GM23338 (cell line): ENCODE measurements at regions not wholly inside any gene's neighbourhood (a gene's known extent, or its start where the extent isn't known, plus 50 kb on each side); places are given as distances from the start of the nearest gene placed in this dataset.

Experiments used
- ATAC-seq: fragments of 200-7000 bp; cut with Tn5 transposase; 3 replicates; pipeline ENCODE4 v1.9.1; 2020
- DNase-seq: peaks from one replicate; pipeline ENCODE4 v3.0.0-alpha.2; 2015; ENCODE audit warnings: low spot score
- H2AFZ ChIP-seq: fragments of 200-600 bp; sonication (generic); 2 replicates; pipeline ENCODE4 v1.8.0; 2016; ENCODE audit warnings: antibody characterized with exemption, mild to moderate bottlenecking, moderate library complexity
- H3F3A ChIP-seq: fragments of 200-600 bp; sonication (generic); replicated peaks from 2 replicates; pipeline ENCODE4 v1.8.0; 2017; ENCODE audit warnings: antibody characterized with exemption, mixed run types, low read depth
- H3K27ac ChIP-seq: fragments of 200-600 bp; sonication (generic); 2 replicates; pipeline ENCODE4 v1.6.1; 2016; ENCODE audit warnings: low read depth
- H3K27me3 ChIP-seq: fragments of 200-600 bp; sonication (generic); 2 replicates; pipeline ENCODE4 v1.8.0; 2016; ENCODE audit warnings: mild to moderate bottlenecking, mixed run types, moderate library complexity; ENCODE audit not compliant: insufficient read depth
- H3K36me3 ChIP-seq: fragments of 200-600 bp; sonication (generic); 2 replicates; pipeline ENCODE4 v1.8.0; 2016; ENCODE audit warnings: mild to moderate bottlenecking; ENCODE audit not compliant: insufficient read depth
- H3K4me1 ChIP-seq: fragments of 200-600 bp; sonication (generic); 2 replicates; pipeline ENCODE4 v1.8.0; 2016; ENCODE audit warnings: mild to moderate bottlenecking, moderate library complexity; ENCODE audit not compliant: insufficient read depth
- H3K4me2 ChIP-seq: fragments of 200-600 bp; sonication (generic); 2 replicates; pipeline ENCODE4 v1.7.1; 2017; ENCODE audit warnings: mixed run types
- H3K4me3 ChIP-seq: fragments of 200-600 bp; sonication (generic); 2 replicates; pipeline ENCODE4 v1.6.1; 2016; ENCODE audit warnings: mixed run types
- H3K79me2 ChIP-seq: fragments of 200-600 bp; sonication (generic); replicated peaks from 2 replicates; pipeline ENCODE4 v1.8.0; 2017; ENCODE audit warnings: mild to moderate bottlenecking; ENCODE audit not compliant: insufficient read depth
- H3K9me2 ChIP-seq: fragments of 200-600 bp; sonication (generic); 2 replicates; pipeline ENCODE4 v1.8.0; 2017; ENCODE audit not compliant: insufficient read depth
- H4K20me1 ChIP-seq: fragments of 200-600 bp; sonication (generic); replicated peaks from 2 replicates; pipeline ENCODE4 v1.8.0; 2017; ENCODE audit warnings: mild to moderate bottlenecking; ENCODE audit not compliant: insufficient read depth
- H3K27ac Mint-ChIP-seq: 2 replicates; pipeline ENCODE4 v1.8.0; 2020; ENCODE audit warnings: inconsistent platforms, mild to moderate bottlenecking, moderate library complexity, mixed read lengths
- H3K27me3 Mint-ChIP-seq: 3 replicates; pipeline ENCODE4 v1.8.0; 2022; ENCODE audit warnings: low read depth, mild to moderate bottlenecking, moderate library complexity, mixed read lengths, inconsistent platforms; ENCODE audit not compliant: insufficient read depth, poor library complexity
- H3K36me3 Mint-ChIP-seq: 3 replicates; pipeline ENCODE4 v1.8.0; 2021; ENCODE audit warnings: low read depth, mild to moderate bottlenecking, inconsistent platforms, moderate library complexity, mixed read lengths
- H3K4me1 Mint-ChIP-seq: 3 replicates; pipeline ENCODE4 v1.8.0; 2020; ENCODE audit warnings: mild to moderate bottlenecking, inconsistent platforms, mixed read lengths
- H3K4me3 Mint-ChIP-seq: 3 replicates; pipeline ENCODE4 v1.8.0; 2021; ENCODE audit warnings: moderate library complexity, mild to moderate bottlenecking, inconsistent platforms, mixed read lengths
- H3K9me3 Mint-ChIP-seq: 3 replicates; pipeline ENCODE4 v1.8.0; 2020; ENCODE audit warnings: moderate library complexity, mild to moderate bottlenecking, inconsistent platforms, mixed read lengths
- CREB1 ChIP-seq: fragments of 250-450 bp; sonication (Bioruptor Pico); IDR thresholded peaks from 2 replicates; pipeline ENCODE4 v1.5.0; 2020; ENCODE audit warnings: low read depth, mild to moderate bottlenecking, moderate library complexity
- EZH2 ChIP-seq: fragments of 200-600 bp; sonication (generic); IDR thresholded peaks from one replicate; pipeline ENCODE4 v1.8.0; 2017; ENCODE audit warnings: antibody characterized with exemption, mild to moderate bottlenecking, low read depth; ENCODE audit not compliant: unreplicated experiment
- EZH2phosphoT487 ChIP-seq: fragments of 200-600 bp; sonication (generic); IDR thresholded peaks from one replicate; pipeline ENCODE4 v1.8.1; 2018; ENCODE audit warnings: antibody characterized with exemption; ENCODE audit not compliant: unreplicated experiment
- JUNB ChIP-seq: IDR thresholded peaks from one replicate; pipeline ENCODE4 v1.6.1; 2016; ENCODE audit warnings: antibody characterized with exemption; ENCODE audit not compliant: unreplicated experiment
- POLR2AphosphoS5 ChIP-seq: IDR thresholded peaks from 2 replicates; pipeline ENCODE4 v1.6.1; 2016; ENCODE audit warnings: antibody characterized with exemption, low read depth
- STAT1 ChIP-seq: IDR thresholded peaks from one replicate; pipeline ENCODE4 v1.6.1; 2016; ENCODE audit warnings: antibody characterized with exemption; ENCODE audit not compliant: unreplicated experiment
- ZNF114 ChIP-seq: fragments of 250-450 bp; sonication (Bioruptor Pico); IDR thresholded peaks from 2 replicates; pipeline ENCODE4 v1.5.0; 2020; ENCODE audit warnings: mild to moderate bottlenecking, moderate library complexity
- ZNF331 ChIP-seq: fragments of 250-450 bp; sonication (Bioruptor Pico); IDR thresholded peaks from 2 replicates; pipeline ENCODE4 v1.5.0; 2020; ENCODE audit warnings: low read depth, mild to moderate bottlenecking, moderate library complexity
- TF ChIP-seq, protein P1 (sequence below): fragments of 250-450 bp; sonication (Bioruptor Pico); IDR thresholded peaks from 2 replicates; pipeline ENCODE4 v1.5.0; 2020; ENCODE audit warnings: mild to moderate bottlenecking, moderate library complexity
- TF ChIP-seq, protein P2 (sequence below): IDR thresholded peaks from one replicate; pipeline ENCODE4 v1.6.1; 2018; ENCODE audit warnings: antibody characterized with exemption; ENCODE audit not compliant: unreplicated experiment
- TF ChIP-seq, protein P3 (sequence below): IDR thresholded peaks from 2 replicates; pipeline ENCODE4 v1.6.1; 2016; ENCODE audit warnings: antibody characterized with exemption

GRCh38 chr14:46378248-46378647 is 273.3 kb downstream of the RPL10L start:
- ATAC-seq (no peak), DNase-seq (no peak)
- H3K4me1 Mint-ChIP-seq: peaks cover 15% of the 10 kb centered on the region; the same call in 2 of the 3 replicates
- Histone ChIP-seq H3K79me2 (no peaks in the 10 kb centered on the region), H3K4me1 (peaks cover 18% of the 10 kb centered on the region), H3F3A (no peaks in the 10 kb centered on the region), H2AFZ (no peak overlapping the region), H3K4me3 (no peak overlapping the region), H3K4me2 (no peak overlapping the region), H3K27ac (no peak overlapping the region), H3K36me3 (no peaks in the 10 kb centered on the region), H4K20me1 (no peaks in the 10 kb centered on the region), H3K9me2 (0 out of 2 replicates have a peak, but pooled peaks cover 7% of the 10 kb centered on the region), H3K27me3 (no peaks in the 10 kb centered on the region)
- TF ChIP-seq JUNB: no peak
- no peaks in the 10 kb centered on the region for H3K27me3 Mint-ChIP-seq
- H3K4me3 Mint-ChIP-seq: no peak overlapping the region
- no peaks in the 10 kb centered on the region; the same call in 2 of the 3 replicates for H3K36me3 Mint-ChIP-seq
- no peak overlapping the region for H3K27ac Mint-ChIP-seq
- H3K9me3 Mint-ChIP-seq: peaks cover 7% of the 10 kb centered on the region

GRCh38 chr14:46377305-46377704 is 274.3 kb downstream of the RPL10L start:
- no peaks in the 10 kb centered on the region; the same call in 2 of the 3 replicates for H3K36me3 Mint-ChIP-seq
- DNase-seq (peak; percentile 21), ATAC-seq (peak; percentile 75)
- no peak overlapping the region for H2AFZ ChIP-seq
- no peaks in the 10 kb centered on the region for H4K20me1 ChIP-seq
- no peaks in the 10 kb centered on the region for H3K79me2 ChIP-seq
- H3K4me1 ChIP-seq: peaks cover 15% of the 10 kb centered on the region
- H3K4me3 Mint-ChIP-seq: no peak overlapping the region
- no peaks in the 10 kb centered on the region for H3F3A ChIP-seq
- H3K36me3 ChIP-seq: no peaks in the 10 kb centered on the region
- no peak overlapping the region for H3K27ac ChIP-seq
- peaks cover 16% of the 10 kb centered on the region for H3K9me3 Mint-ChIP-seq
- H3K27me3 Mint-ChIP-seq: no peaks in the 10 kb centered on the region
- H3K4me1 Mint-ChIP-seq: peaks cover 15% of the 10 kb centered on the region; the same call in 2 of the 3 replicates
- H3K27ac Mint-ChIP-seq: no peak overlapping the region
- H3K9me2 ChIP-seq: 0 out of 2 replicates have a peak, but pooled peaks cover 7% of the 10 kb centered on the region
- no peaks in the 10 kb centered on the region for H3K27me3 ChIP-seq
- no peak overlapping the region for H3K4me3 ChIP-seq
- H3K4me2 ChIP-seq: no peak overlapping the region
- no peak for TF ChIP-seq EZH2
- no peak for TF ChIP-seq EZH2phosphoT487
- TF ChIP-seq, protein P1, sequence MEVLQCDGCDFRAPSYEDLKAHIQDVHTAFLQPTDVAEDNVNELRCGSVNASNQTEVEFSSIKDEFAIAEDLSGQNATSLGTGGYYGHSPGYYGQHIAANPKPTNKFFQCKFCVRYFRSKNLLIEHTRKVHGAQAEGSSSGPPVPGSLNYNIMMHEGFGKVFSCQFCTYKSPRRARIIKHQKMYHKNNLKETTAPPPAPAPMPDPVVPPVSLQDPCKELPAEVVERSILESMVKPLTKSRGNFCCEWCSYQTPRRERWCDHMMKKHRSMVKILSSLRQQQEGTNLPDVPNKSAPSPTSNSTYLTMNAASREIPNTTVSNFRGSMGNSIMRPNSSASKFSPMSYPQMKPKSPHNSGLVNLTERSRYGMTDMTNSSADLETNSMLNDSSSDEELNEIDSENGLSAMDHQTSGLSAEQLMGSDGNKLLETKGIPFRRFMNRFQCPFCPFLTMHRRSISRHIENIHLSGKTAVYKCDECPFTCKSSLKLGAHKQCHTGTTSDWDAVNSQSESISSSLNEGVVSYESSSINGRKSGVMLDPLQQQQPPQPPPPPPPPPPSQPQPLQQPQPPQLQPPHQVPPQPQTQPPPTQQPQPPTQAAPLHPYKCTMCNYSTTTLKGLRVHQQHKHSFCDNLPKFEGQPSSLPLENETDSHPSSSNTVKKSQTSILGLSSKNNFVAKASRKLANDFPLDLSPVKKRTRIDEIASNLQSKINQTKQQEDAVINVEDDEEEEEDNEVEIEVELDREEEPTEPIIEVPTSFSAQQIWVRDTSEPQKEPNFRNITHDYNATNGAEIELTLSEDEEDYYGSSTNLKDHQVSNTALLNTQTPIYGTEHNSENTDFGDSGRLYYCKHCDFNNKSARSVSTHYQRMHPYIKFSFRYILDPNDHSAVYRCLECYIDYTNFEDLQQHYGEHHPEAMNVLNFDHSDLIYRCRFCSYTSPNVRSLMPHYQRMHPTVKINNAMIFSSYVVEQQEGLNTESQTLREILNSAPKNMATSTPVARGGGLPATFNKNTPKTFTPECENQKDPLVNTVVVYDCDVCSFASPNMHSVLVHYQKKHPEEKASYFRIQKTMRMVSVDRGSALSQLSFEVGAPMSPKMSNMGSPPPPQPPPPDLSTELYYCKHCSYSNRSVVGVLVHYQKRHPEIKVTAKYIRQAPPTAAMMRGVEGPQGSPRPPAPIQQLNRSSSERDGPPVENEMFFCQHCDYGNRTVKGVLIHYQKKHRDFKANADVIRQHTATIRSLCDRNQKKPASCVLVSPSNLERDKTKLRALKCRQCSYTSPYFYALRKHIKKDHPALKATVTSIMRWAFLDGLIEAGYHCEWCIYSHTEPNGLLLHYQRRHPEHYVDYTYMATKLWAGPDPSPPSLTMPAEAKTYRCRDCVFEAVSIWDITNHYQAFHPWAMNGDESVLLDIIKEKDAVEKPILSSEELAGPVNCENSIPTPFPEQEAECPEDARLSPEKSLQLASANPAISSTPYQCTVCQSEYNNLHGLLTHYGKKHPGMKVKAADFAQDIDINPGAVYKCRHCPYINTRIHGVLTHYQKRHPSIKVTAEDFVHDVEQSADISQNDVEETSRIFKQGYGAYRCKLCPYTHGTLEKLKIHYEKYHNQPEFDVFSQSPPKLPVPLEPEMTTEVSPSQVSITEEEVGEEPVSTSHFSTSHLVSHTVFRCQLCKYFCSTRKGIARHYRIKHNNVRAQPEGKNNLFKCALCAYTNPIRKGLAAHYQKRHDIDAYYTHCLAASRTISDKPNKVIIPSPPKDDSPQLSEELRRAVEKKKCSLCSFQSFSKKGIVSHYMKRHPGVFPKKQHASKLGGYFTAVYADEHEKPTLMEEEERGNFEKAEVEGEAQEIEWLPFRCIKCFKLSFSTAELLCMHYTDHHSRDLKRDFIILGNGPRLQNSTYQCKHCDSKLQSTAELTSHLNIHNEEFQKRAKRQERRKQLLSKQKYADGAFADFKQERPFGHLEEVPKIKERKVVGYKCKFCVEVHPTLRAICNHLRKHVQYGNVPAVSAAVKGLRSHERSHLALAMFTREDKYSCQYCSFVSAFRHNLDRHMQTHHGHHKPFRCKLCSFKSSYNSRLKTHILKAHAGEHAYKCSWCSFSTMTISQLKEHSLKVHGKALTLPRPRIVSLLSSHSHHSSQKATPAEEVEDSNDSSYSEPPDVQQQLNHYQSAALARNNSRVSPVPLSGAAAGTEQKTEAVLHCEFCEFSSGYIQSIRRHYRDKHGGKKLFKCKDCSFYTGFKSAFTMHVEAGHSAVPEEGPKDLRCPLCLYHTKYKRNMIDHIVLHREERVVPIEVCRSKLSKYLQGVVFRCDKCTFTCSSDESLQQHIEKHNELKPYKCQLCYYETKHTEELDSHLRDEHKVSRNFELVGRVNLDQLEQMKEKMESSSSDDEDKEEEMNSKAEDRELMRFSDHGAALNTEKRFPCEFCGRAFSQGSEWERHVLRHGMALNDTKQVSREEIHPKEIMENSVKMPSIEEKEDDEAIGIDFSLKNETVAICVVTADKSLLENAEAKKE (CRISPR knock-in tag): no peak
- TF ChIP-seq ZNF114 (CRISPR knock-in tag): no peak
- no peak for TF ChIP-seq STAT1
- TF ChIP-seq, protein P2, sequence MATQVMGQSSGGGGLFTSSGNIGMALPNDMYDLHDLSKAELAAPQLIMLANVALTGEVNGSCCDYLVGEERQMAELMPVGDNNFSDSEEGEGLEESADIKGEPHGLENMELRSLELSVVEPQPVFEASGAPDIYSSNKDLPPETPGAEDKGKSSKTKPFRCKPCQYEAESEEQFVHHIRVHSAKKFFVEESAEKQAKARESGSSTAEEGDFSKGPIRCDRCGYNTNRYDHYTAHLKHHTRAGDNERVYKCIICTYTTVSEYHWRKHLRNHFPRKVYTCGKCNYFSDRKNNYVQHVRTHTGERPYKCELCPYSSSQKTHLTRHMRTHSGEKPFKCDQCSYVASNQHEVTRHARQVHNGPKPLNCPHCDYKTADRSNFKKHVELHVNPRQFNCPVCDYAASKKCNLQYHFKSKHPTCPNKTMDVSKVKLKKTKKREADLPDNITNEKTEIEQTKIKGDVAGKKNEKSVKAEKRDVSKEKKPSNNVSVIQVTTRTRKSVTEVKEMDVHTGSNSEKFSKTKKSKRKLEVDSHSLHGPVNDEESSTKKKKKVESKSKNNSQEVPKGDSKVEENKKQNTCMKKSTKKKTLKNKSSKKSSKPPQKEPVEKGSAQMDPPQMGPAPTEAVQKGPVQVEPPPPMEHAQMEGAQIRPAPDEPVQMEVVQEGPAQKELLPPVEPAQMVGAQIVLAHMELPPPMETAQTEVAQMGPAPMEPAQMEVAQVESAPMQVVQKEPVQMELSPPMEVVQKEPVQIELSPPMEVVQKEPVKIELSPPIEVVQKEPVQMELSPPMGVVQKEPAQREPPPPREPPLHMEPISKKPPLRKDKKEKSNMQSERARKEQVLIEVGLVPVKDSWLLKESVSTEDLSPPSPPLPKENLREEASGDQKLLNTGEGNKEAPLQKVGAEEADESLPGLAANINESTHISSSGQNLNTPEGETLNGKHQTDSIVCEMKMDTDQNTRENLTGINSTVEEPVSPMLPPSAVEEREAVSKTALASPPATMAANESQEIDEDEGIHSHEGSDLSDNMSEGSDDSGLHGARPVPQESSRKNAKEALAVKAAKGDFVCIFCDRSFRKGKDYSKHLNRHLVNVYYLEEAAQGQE: no peak
- TF ChIP-seq POLR2AphosphoS5: no peak
- TF ChIP-seq ZNF331 (CRISPR knock-in tag): no peak
- TF ChIP-seq, protein P3, sequence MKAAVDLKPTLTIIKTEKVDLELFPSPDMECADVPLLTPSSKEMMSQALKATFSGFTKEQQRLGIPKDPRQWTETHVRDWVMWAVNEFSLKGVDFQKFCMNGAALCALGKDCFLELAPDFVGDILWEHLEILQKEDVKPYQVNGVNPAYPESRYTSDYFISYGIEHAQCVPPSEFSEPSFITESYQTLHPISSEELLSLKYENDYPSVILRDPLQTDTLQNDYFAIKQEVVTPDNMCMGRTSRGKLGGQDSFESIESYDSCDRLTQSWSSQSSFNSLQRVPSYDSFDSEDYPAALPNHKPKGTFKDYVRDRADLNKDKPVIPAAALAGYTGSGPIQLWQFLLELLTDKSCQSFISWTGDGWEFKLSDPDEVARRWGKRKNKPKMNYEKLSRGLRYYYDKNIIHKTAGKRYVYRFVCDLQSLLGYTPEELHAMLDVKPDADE: no peak
- no peak for TF ChIP-seq CREB1 (CRISPR knock-in tag)
